PC-9 (cell line): ENCODE measurements at regions not wholly inside any gene's neighbourhood (a gene's known extent, or its start where the extent isn't known, plus 50 kb on each side); places are given as distances from the start of the nearest gene placed in this dataset.
"Not testable (repeated sequence)": the region's sequence is repeated elsewhere in the genome, so short reads cannot be mapped to it uniquely, and the experiment has no call there.

Experiments used
- BruUV-seq: library from RNA; stranded (reverse); fragments of 400-500 nt; replicated peaks from 2 replicates; lab custom pipeline; 2021; lab: Mats Ljungman, UMichigan
- CTCF ChIA-PET: fragments of 300-600 bp; sonication (Branson Sonifier 250); formaldehyde crosslinking; loops from one replicate; lab custom pipeline; 2022; ENCODE audit warnings: antibody characterized with exemption; lab: Charles Lee
- POLR2A ChIA-PET: fragments of 300-600 bp; sonication (Branson Sonifier 250); formaldehyde crosslinking; loops from one replicate; lab custom pipeline; 2022; ENCODE audit warnings: antibody characterized with exemption; ENCODE audit not compliant: unreplicated experiment; lab: Charles Lee
- DNase-seq, 2 experiments: peaks; one replicate each; pipeline versions ENCODE4 v3.0.0 to v3.0.0-alpha.2; 2015 to 2022; ENCODE audit warnings: mixed read lengths in 1 of 2
- H2AFZ ChIP-seq: fragments of 200-600 bp; sonication (generic); 2 replicates; pipeline ENCODE4 v1.8.1; 2017; ENCODE audit warnings: antibody characterized with exemption
- H3F3A ChIP-seq: fragments of 200-600 bp; sonication (generic); 2 replicates; pipeline ENCODE4 v1.8.1; 2017; ENCODE audit warnings: antibody characterized with exemption, mild to moderate bottlenecking, low read depth; ENCODE audit not compliant: insufficient read depth
- H3K27ac ChIP-seq: fragments of 200-600 bp; sonication (generic); 2 replicates; pipeline ENCODE4 v1.6.1; 2016; ENCODE audit warnings: mixed run types
- H3K27me3 ChIP-seq: fragments of 200-600 bp; sonication (generic); 2 replicates; pipeline ENCODE4 v1.6.1; 2016; ENCODE audit warnings: low read depth, mixed run types; ENCODE audit not compliant: insufficient read depth
- H3K36me3 ChIP-seq: fragments of 200-600 bp; sonication (generic); 2 replicates; pipeline ENCODE4 v1.6.1; 2016; ENCODE audit warnings: low read depth, mixed run types
- H3K4me1 ChIP-seq: fragments of 200-600 bp; sonication (generic); replicated peaks from 2 replicates; pipeline ENCODE4 v1.6.1; 2016; ENCODE audit warnings: mixed run types; ENCODE audit not compliant: insufficient read depth
- H3K4me2 ChIP-seq: fragments of 200-600 bp; sonication (generic); 2 replicates; pipeline ENCODE4 v1.6.1; 2017; ENCODE audit warnings: mixed run types
- H3K4me3 ChIP-seq: fragments of 200-600 bp; sonication (generic); 2 replicates; pipeline ENCODE4 v1.6.1; 2016; ENCODE audit warnings: mixed run types
- H3K79me2 ChIP-seq: fragments of 200-600 bp; sonication (generic); 2 replicates; pipeline ENCODE4 v1.6.1; 2017; ENCODE audit warnings: low read depth, mixed run types
- H3K9me2 ChIP-seq: fragments of 200-600 bp; sonication (generic); 2 replicates; pipeline ENCODE4 v1.8.1; 2017; ENCODE audit warnings: mild to moderate bottlenecking; ENCODE audit not compliant: insufficient read depth
- H3K9me3 ChIP-seq: fragments of 200-600 bp; sonication (generic); 2 replicates; pipeline ENCODE4 v1.8.1; 2016; ENCODE audit warnings: low read depth; ENCODE audit not compliant: insufficient read depth
- H4K20me1 ChIP-seq: fragments of 200-600 bp; sonication (generic); 2 replicates; pipeline ENCODE4 v1.8.1; 2017; ENCODE audit not compliant: insufficient read depth
- CTCF ChIP-seq: fragments of 200-600 bp; sonication (generic); conservative IDR thresholded peaks from 2 replicates; pipeline ENCODE4 v1.6.1; 2017; ENCODE audit warnings: mixed run types, antibody characterized with exemption, mild to moderate bottlenecking, moderate library complexity
- EZH2 ChIP-seq: fragments of 200-600 bp; sonication (generic); IDR thresholded peaks from 2 replicates; pipeline ENCODE4 v1.8.0; 2017; ENCODE audit warnings: antibody characterized with exemption, low read depth
- intact Hi-C: fragments of 100-400 bp; cut with micrococcal nuclease; formaldehyde crosslinking; loops from one replicate; pipeline ENCODE4 v1.10.0; 2022; ENCODE audit not compliant: unreplicated experiment

DNA sequence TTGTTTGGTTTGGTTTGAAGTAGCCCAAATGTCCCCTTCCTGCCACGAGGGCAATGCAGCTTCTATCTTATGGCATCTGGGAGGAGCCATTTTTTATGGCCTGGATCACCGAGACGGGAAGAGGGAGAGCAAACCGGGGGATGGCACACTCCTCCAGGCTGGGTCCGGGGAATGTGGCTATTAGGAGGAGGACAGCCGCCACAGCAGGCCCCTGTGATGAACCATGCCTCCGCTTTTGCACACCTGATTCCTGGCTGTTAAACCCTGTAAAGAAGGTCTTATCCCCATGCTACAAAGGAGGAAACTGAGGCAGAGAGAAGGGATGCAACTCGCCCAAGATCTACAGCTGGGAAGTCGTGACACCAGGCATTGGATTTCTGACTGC, 157.6 kb downstream of the OR4M2 start:
- no peak overlapping the region for H3K4me2 ChIP-seq
- H3F3A ChIP-seq = no peaks in the 10 kb centered on the region
- no peaks in the 10 kb centered on the region for H4K20me1 ChIP-seq
- peaks cover 14% of the 10 kb centered on the region; the same call in 1 of the 2 replicates for H3K27me3 ChIP-seq
- TF ChIP-seq EZH2 = no peak
- TF ChIP-seq CTCF = no peak
- intact Hi-C loops = no loop called here
- no peaks in the 10 kb centered on the region for H3K4me1 ChIP-seq
- no peaks in the 10 kb centered on the region for H3K9me2 ChIP-seq
- ChIA-PET CTCF (no interaction called here), POLR2A (no interaction called here)
- DNase-seq = no peak
- H3K36me3 ChIP-seq = no peaks in the 10 kb centered on the region
- BruUV-seq = no TSS peak
- no peaks in the 10 kb centered on the region for H3K79me2 ChIP-seq
- no peak overlapping the region for H3K27ac ChIP-seq
- no peaks in the 10 kb centered on the region for H3K9me3 ChIP-seq
- H2AFZ ChIP-seq = no peak overlapping the region
- no peak overlapping the region for H3K4me3 ChIP-seq

- H3F3A ChIP-seq, BruUV-seq, intact Hi-C loops, CTCF ChIA-PET, DNase-seq, H3K27ac ChIP-seq, H3K4me2 ChIP-seq, H3K9me3 ChIP-seq, H3K9me2 ChIP-seq, H2AFZ ChIP-seq, POLR2A ChIA-PET, H4K20me1 ChIP-seq, H3K36me3 ChIP-seq, H3K4me1 ChIP-seq, H3K79me2 ChIP-seq, H3K4me3 ChIP-seq: not testable (repeated sequence)
- H3K27me3 ChIP-seq = peaks cover 14% of the 10 kb centered on the region; the same call in 1 of the 2 replicates
Measured at GRCh38 chr15:22238276-22238958, 158.1 kb downstream of the OR4M2 start.

GRCh38 chr15:22238959-22239805, 158.9 kb downstream of the OR4M2 start:
- POLR2A ChIA-PET, H4K20me1 ChIP-seq, H3K9me3 ChIP-seq, H3K79me2 ChIP-seq, H3K36me3 ChIP-seq, CTCF ChIA-PET, H3K4me3 ChIP-seq, intact Hi-C loops, H3K9me2 ChIP-seq, DNase-seq, H2AFZ ChIP-seq, H3K27ac ChIP-seq, BruUV-seq, H3K4me2 ChIP-seq, H3K4me1 ChIP-seq, H3F3A ChIP-seq: not testable (repeated sequence)
- peaks cover 14% of the 10 kb centered on the region; the same call in 1 of the 2 replicates for H3K27me3 ChIP-seq

DNA sequence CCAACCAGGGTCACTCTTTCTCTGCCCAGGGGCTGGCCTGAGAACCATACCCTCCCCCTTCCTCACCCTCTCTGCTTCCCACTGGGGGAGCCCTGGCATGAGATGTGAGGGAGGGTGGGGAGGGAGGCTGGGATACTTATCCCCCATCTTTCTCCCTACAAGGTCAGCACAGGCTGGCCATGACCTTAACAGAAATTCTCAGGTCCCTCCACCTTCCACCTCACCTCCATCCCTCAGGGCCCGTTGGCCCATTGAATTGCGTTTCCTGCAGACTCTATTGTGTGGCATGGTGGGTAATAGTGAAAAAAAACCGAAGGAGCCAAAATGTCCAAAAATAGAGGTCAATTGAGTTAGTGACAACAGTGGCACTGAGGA, 159.5 kb downstream of the OR4M2 start:
- Histone ChIP-seq H3K4me2 (no peak overlapping the region), H3F3A (no peaks in the 10 kb centered on the region), H3K4me3 (no peak overlapping the region), H3K9me3 (no peaks in the 10 kb centered on the region), H4K20me1 (no peaks in the 10 kb centered on the region), H3K79me2 (no peaks in the 10 kb centered on the region), H3K9me2 (no peaks in the 10 kb centered on the region), H3K27me3 (peaks cover 14% of the 10 kb centered on the region; the same call in 1 of the 2 replicates), H3K36me3 (no peaks in the 10 kb centered on the region), H3K4me1 (no peaks in the 10 kb centered on the region), H3K27ac (no peak overlapping the region), H2AFZ (no peak overlapping the region)
- no peak for DNase-seq
- intact Hi-C loops = no loop called here
- no TSS peak for BruUV-seq
- ChIA-PET POLR2A (no interaction called here), CTCF (no interaction called here)
- no peak for TF ChIP-seq CTCF
- no peak for TF ChIP-seq EZH2
